GM18508 (cell line): ENCODE measurements at regions not wholly inside any gene's neighbourhood (a gene's known extent, or its start where the extent isn't known, plus 50 kb on each side); places are given as distances from the start of the nearest gene placed in this dataset.
"Not testable (repeated sequence)": the region's sequence is repeated elsewhere in the genome, so short reads cannot be mapped to it uniquely, and the experiment has no call there.

Source experiments
- ATAC-seq: cut with Tn5 transposase; IDR thresholded peaks from one replicate; pipeline ENCODE4 v1.9.1; 2021; ENCODE audit warnings: moderate number of reproducible peaks; ENCODE audit not compliant: insufficient read depth, unreplicated experiment

DNA sequence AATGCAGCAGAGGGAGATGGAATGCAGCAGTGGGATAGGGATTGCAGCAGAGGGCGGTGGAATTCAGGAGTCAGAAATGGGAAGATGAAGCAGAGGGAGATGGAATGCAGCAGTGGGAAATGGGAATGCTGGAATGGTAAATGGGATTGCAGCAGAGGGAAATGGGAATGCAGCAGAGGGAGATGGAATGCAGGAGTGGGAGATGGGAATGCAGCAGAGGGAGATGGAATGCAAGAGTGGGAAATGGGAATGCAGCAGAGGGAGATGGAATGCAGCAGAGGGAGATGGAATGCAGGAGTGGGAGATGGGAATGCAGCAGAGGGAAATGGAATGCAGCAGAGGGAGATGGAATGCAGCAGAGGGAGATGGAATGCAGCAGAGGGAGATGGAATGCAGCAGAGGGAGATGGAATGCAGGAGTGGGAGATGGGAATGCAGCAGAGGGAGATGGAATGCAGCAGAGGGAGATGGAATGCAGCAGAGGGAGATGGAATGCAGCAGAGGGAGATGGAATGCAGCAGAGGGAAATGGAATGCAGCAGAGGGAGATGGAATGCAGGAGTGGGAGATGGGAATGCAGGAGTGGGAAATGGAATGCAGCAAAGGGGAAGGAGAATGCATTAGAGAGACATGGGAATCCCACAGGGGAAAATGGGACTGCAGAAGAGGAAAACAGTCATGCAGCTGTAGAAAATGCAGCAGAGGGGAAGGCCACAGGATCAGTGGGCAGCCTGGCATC is 329.8 kb downstream of the EMP1 start:
- not testable (repeated sequence) for ATAC-seq

DNA sequence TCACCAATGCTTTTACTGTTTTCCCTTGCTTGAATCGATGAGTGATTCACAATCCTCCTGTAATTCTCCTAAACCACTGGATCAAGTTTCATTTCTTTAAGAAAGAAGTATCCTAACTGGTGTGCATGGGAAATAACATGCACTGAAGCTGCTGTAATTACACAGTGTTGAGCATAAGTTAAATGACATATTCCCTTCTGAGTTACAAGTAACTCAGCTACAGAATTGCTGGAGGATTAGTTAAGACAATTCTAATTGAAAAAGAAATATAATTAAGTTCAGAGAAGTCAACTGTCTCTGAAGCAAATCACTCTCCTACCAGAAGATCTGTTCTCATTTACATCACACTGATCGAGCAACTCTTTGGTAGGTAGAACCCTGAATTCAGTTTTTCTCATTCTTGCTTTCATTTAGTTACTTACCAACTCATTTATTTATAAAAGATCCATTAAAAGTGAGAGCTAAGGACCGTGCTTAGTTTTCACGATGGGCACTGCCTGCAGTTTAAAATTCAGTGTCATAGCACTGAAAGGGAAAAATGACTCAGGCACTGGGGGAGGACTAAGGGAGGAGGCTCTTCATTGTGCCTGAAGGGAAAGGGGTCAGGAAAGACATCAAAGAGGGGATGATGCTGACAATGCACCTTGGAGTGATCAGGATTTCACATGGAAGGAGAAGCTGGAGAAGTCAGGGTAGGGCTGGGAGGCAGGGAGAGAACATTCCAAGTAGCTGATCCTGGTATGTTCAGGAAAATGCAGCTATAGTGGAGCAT is 327.2 kb downstream of the EMP1 start:
- ATAC-seq = no peak

DNA sequence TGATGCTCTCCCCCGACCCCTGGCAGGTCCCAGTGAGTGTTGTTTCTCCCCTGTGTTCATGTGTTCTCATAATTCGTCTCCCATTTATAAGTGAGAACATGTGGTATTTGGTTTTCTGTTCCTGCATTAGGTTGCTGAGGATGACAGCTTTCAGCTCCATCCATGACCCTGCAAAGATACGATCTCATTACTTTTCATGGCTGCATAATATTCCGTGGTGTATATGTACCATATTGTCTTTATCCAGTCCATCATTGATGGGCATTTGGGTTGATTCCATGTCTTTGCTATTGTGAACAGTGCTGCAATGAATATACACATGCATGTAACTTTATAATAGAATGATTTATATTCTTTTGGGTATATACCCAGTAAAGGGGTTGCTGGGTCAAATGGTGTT is 321.5 kb downstream of the EMP1 start:
- ATAC-seq = not testable (repeated sequence)

DNA sequence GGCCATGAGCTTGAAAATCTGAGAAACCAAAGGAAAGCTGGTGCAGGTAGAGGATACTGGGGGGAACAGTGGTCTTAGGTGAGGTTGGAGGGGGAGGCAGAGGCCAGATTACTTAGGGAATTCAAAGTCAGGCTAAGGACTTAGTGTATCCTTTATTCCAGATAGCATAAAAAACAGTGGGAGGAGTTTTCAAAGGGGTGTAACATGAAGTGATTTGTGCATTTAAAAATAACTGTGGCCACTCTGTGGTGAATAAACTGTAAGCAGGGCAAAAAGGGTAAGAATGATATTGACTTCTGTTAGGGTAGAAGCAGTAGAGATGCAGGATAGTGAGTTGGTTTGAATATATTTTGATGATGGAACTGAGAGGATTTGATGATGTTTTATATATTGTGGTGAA is 313.2 kb downstream of the EMP1 start:
- no peak for ATAC-seq

DNA sequence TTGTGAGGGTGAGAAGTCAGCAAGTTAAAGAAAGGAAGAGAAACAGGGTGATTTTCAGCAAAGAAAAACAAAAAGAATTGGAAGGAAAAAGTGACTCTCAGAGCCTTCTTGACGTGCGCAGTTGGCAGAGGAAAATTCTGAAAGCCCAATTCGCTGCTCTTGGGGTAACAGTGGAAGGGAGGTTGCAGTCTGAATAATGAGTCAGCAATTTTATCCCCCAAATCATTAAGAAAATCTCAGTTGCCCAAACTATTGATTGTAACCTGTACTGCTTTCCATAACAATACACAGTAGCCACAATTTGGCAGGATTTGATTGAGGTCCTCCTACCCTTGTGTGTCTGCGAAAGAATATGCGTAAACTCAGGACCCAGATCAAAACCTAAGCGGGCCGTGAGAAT is 309.1 kb downstream of the EMP1 start:
- no peak for ATAC-seq

DNA sequence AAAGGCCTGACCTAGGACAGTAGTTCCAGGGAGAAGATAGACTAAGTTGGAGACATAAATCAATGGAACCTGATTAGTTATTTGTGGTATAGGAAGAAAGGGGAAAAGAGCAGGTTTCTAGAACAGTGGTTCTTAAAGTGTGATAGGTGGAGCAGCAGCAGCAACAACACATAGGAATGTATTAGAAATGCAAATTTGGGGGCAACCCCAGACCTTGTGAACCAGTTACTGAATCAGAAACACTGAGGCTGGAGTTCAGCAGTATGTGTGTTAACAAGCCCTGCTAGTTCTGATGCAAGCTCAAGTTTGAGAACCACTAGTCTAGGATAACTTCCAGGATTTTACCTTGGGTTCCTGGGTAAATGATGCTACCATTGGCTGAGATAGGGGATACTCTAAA is 308.7 kb downstream of the EMP1 start:
- no peak for ATAC-seq

DNA sequence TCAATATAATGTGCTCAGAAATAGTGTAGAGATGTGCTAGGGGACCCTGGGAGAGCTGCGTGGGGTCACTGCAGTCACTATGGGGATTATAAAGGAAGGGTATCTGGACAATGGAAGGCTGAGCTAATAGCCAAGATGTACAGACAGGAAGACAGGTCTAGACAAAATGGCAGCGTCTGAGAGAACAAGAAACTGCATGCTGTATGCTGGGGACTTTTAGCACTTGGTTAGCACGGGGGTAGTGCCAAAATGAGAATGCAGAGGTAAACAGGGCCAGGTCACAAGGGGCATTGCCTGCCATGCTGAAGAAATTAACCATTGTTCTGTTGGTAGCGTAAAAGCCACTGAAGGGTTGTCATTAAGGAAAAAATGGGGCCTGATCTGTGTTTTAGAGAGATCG is 308.2 kb downstream of the EMP1 start:
- ATAC-seq = no peak

DNA sequence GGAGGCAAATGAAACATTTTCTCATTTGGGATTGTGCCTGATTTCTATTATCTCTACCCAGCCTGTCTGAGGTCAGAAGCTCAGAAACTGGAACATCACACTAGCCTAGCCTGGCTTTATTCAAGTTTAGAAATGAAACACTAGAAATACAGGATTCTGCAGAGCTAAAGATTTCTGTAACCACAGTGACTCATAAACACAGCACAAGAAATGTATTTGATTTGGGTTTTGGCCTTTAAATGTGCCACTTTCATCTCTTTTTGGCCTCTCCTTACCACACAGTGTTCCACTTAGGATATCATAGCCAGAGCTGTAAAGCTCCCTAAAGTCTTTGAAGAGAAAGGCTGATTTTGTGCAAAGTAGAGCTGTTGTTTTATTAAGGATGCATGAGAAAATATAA is 307.5 kb downstream of the EMP1 start:
- ATAC-seq = no peak

DNA sequence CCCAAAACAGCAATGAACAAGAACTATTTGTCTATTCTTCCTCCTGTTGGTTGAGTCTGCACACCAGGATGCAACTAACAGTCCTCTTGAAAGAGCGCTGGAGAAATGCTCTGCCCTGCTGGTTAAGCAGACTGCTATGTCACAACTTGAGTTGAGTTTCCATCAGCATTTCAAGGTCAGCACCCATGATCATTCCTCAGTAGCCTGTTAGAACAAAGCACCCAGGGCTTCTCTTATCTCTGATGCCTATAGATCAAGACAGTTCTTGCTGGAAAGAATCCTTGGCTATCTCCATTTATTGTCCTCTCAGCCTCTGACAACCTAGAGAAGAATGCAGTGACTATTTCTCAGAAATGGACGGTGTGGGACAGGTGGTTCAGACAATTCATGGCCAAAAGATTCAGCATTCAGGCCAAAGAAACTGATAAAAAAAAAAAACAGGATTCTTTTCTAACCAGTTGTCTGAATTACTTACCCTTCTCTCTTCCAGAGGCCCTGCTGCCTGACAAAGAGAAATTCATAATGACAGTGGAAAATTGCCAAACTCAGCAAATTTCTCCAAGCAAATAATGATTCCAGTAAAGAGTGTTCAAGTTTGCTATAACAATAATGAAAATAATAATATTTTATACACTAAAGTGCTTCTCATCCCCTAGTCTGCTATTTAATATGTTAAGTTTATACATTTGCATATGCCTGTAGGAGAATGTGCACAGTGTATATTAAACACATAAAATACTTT is 306.7 kb downstream of the EMP1 start:
- no peak for ATAC-seq

DNA sequence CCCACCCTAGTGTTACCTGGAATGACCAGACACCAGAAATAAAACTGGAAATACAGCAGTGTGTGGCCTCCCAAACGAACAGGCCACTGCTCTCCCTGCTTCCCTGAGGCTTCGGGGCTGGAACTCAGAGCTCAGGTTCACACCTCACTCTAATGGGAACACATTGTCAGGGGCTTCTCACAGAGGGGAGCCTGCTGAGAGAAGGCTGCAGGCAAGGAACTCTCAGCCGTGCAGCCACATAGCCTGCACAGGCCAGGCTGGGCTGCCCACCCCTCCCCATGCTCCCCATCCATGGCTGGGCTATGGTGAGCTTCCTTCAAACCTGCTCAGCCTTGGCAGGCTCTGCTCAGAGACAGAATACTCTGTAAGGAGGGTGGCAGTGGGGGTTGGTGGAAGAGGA is 302.5 kb downstream of the EMP1 start:
- no peak for ATAC-seq

DNA sequence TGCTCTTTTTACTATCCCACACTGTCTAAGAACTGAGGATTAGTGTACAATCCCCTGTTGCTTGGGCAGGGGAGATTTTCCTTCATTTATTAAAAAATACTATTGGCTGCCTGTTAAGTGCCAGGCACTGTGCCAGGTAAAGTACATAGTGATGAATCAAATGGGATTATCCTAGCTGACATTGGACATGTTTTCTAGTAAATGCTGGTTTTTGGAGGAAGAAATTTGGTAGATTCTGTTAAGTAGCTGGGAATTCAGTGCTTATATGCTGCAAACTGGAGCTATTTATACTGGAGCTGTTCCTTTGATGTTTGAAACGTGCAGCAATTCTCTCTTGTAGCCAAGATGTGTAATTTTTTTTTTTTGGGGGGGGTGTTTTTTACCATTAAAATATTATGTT is 299.6 kb downstream of the EMP1 start:
- ATAC-seq = no peak

DNA sequence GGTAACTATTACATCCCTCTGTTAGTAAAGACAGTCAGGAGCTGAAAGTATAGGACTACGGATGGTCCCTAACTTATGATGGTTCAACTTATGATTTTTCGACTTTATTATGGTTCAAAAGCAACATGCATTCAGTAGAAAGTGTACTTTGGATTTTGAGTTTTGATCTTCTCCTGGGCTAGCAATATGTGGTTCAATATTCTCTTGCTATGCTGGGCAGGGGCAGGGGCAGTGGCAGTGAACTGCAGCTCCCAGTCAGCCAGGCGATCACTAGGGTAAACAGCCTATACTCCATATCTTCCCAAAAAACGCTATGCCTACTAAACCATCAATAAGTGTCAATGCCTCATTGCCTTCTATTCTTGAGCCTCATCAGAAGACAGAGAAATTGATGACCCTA is 292.7 kb downstream of the EMP1 start:
- no peak for ATAC-seq

DNA sequence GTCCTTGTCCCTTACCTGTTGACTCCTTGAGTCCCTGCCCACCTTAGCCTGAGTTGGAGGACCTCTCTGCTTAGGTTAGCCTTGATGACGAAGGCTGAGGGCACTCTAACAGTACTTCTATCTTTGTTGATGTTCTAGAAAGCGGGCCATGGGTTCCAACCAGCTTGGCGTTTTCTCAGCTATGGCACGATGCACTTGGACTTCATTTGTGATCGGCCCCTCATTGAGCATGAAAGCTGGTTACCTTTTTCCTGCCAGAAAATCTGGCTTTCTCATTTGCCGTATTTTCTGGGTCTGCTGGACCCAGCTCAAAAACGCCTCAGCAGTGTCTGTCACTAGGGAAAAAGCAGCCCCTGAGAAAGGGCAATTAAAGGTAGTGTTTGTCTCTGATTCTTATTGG is 290.8 kb downstream of the EMP1 start:
- no peak for ATAC-seq

DNA sequence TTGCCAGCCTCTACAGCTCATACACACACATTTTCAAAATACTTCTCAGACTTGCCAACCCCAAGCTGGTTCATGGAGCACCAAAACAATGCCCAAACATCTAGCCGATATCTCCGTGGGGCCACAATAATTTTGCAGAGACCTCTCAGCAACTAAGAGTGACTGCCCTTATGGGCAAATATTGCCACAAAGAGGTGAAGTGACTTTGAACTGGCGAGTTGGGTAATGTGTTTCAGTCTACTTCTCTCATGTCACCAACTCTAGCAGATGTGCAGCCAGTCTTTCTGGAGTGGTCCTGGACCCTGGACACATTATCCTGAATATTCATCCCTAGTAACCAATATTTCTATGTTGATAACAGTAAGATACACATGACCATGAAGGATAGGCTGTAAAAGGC is 290.3 kb downstream of the EMP1 start:
- ATAC-seq = no peak

DNA sequence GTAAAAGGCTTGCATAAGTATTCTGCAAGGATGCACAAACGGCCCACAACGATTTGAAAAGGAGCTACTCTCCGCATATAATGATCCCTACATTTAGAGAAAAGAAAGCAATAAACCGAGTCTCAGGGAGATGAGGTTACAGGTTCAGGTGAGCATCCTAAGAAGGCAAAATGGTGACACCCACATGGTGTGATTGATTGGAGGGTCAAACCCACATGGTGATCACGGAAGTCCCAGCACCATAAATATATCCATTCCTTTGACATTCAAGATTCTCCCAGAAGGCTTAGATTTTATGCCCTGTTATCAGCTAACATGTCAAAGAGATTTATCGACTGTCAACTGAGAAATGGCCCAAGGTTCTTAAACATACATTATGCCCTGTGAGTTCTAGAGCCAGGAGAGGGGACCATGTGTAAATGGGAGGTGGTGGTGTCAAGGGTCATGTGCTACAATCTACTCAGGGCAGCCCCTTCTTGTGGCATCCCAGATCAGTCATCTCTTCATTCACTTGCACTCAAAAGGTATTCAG is 282.2 kb downstream of the EMP1 start:
- ATAC-seq = no peak

DNA sequence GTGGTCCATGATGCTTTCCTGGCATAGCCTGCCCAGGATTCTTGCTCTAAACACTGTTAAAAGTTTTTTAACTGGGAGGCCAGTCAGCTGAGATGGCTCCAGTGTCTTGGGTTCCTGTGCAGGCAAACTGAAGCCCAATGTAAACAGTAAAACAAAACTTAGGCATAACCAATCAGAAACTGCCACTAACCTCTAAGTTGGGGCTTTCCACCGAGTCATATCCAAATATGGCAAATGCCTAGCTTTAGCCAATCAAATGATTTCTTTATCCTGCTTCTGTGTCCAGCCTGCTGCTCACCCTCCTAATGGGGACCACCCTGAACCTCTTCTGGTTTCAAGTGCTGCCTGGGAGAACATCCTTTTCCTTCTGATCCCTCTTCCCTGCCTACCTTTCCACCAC is 277.9 kb downstream of the EMP1 start:
- no peak for ATAC-seq

DNA sequence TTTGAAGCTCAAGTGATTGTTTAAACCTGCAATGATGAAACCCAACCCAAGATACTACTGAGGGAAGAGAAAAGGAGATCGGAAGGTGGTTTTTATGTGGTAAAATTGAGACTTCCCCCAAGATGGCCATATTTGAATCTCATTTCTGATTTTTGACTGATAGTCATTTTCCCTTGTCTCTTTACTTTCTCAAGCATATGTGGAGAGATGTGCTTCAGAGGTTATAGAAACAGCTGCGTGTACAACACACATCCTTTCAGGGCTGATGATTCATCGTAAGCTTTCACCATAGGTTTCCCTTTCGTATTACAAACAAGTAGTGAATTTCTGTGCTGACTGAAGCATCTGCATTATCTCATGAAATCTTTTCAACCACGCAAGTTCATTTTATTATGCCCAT is 276.2 kb downstream of the EMP1 start:
- ATAC-seq = peak; percentile 90

DNA sequence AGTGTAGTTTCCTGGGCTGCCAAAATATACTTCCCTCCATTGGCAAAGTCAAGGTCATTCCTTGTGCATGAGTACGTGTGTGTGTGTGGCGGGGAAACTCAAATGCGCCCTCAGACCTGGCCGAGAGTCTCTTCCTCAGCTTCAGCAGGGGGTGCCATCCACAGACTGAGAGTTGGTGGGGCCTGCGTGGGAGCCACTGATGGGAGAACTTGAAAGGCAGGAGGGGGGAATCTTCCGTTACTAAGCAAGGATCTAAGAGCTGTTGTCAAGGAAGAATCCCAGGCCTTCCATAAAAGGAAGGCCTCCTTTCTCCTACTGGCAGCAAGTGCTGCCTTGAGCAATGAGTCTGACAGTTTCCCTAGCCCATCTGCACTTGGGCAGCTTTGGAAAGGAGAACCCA is 274.9 kb downstream of the EMP1 start:
- ATAC-seq = no peak

DNA sequence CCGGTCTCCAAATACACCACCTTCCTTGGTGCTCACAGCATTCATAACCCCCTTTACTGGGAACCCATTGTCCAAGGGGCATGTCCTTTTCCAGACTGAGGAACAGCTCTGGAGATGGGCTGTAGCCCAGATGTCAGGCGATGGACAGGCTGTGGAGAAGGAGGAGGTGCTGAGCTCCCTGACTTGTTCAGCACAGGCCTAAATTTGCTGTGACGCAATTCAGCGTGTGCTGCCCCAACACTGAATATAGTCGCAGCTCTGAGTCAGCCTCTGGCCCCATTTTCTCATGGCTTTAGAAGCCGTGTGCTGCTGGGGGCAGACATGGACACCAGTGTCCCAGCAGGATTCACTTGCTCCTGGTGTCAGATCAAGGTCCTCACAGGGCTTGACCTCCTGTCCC is 269.1 kb downstream of the EMP1 start:
- ATAC-seq = no peak

DNA sequence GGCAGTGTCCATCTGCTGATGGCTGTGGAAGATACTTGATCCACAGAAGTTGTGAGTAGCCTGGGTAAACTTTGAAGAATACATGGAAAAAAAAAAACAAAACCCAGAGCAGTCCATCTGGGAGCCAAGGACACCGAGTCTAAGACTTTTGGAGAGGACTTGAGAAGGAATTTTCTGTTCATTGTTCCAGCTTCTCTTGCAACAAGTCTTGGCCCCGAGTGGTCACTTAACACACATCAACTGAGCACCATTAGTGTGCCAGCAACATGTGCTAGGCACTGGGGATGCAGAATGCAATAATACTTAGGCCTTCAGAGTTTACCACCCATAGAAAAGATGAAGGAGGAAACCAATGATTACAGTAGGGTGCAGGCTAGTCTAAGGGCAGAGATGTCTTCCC is 266.7 kb downstream of the EMP1 start:
- no peak for ATAC-seq

DNA sequence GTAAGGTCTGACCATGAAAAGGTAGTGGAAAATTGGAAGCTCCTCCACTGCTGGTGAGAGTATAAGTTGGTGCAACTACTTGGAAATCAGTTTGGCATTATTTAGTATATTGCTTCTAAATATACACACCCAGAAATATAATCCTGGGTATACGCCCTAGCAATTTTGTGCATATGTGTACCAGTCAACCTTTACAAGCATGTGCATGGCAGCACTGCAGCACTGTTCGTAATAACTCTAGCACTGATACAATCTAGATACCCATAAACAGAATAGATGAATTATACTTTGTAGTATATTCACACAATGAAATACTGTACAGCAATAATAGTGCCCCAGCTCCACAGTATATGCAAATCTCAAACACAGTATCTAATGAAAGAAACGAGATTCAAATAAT is 265.9 kb downstream of the EMP1 start:
- ATAC-seq = no peak
